Parathyroid adenoma (tissue), 2 donors: ENCODE measurements at regions not wholly inside any gene's neighbourhood (a gene's known extent, or its start where the extent isn't known, plus 50 kb on each side); places are given as distances from the start of the nearest gene placed in this dataset.

Source experiments
- H2AFZ ChIP-seq: fragments of 300-600 bp; sonication (generic); one replicate; pipeline ENCODE4 v1.7.0; 2017; ENCODE audit warnings: antibody characterized with exemption, mild to moderate bottlenecking
- H3K27ac ChIP-seq: fragments of 300-600 bp; sonication (generic); one replicate; pipeline ENCODE4 v1.7.0; 2017
- H3K27me3 ChIP-seq: fragments of 300-600 bp; sonication (generic); one replicate; pipeline ENCODE4 v1.7.0; 2017; ENCODE audit warnings: low read length; ENCODE audit not compliant: control insufficient read depth, insufficient read depth
- H3K36me3 ChIP-seq: fragments of 300-600 bp; sonication (generic); one replicate; pipeline ENCODE4 v1.7.0; 2017; ENCODE audit warnings: low read length; ENCODE audit not compliant: control insufficient read depth, insufficient read depth
- H3K4me1 ChIP-seq: fragments of 300-600 bp; sonication (generic); one replicate; pipeline ENCODE4 v1.7.0; 2017; ENCODE audit warnings: control low read depth
- H3K4me2 ChIP-seq: fragments of 300-600 bp; sonication (generic); one replicate; pipeline ENCODE4 v1.7.0; 2017; ENCODE audit warnings: low read length
- H3K4me3 ChIP-seq: fragments of 300-600 bp; sonication (generic); one replicate; pipeline ENCODE4 v1.7.0; 2017; ENCODE audit warnings: low read depth, low read length
- H3K79me2 ChIP-seq: fragments of 300-600 bp; sonication (generic); one replicate; pipeline ENCODE4 v1.7.0; 2017; ENCODE audit warnings: control low read depth
- H3K9ac ChIP-seq: fragments of 300-600 bp; sonication (generic); one replicate; pipeline ENCODE4 v1.7.0; 2017; ENCODE audit warnings: mild to moderate bottlenecking
- H3K9me3 ChIP-seq: fragments of 300-600 bp; sonication (generic); one replicate; pipeline ENCODE4 v1.7.0; 2017; ENCODE audit warnings: low read length; ENCODE audit not compliant: control insufficient read depth
- CTCF ChIP-seq: fragments of 300-600 bp; sonication (generic); IDR thresholded peaks from one replicate; pipeline ENCODE4 v1.7.0; 2017; ENCODE audit warnings: antibody characterized with exemption, mild to moderate bottlenecking
- donor health status: primary hyperparathyroidism.

DNA sequence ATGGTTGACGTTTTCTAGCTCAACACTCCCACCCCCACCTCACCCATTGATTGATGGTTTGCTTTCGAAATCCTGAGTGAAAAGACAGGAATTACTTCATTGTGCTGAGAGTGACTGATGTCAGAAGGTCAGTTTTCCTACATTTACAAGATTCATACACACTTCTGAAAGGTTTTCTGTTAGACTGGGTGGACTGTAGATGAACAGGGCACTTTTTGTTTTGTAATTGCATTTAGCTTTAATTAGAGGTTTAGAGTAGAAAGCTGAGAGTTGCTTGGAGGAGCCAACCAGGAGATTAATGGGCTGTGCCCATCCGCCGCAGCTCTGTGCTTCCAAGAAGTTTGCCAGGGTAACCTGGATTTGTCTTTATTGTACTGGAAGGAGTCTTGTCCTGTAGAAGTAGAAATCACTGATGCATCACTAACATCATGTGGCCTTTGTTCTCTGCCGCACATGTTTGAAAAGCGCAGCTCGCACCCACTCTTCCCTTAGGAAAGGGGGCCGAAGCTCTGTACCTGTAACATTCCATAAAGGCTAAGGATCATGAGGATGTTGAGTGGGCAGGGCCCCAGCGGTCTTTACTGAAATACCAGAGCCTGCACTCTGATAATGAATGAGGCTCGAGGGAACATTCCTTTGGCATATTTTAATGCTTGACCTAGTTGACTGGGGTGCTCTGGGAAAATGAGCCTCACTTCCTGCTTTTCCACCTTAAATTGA, 267.6 kb upstream of the DMRT1 start:
- H3K79me2 ChIP-seq, result no peaks in the 10 kb centered on the region
- no peak for TF ChIP-seq CTCF
- H3K27ac ChIP-seq, result no peak overlapping the region
- no peaks in the 10 kb centered on the region for H3K36me3 ChIP-seq
- no peaks in the 10 kb centered on the region for H3K4me1 ChIP-seq
- H3K9ac ChIP-seq, result no peak overlapping the region
- no peak overlapping the region for H2AFZ ChIP-seq
- no peak overlapping the region for H3K4me2 ChIP-seq
- H3K9me3 ChIP-seq, result no peaks in the 10 kb centered on the region
- H3K27me3 ChIP-seq, result no peaks in the 10 kb centered on the region
- no peak overlapping the region for H3K4me3 ChIP-seq

- H3K9ac ChIP-seq, result no peak overlapping the region
- H3K9me3 ChIP-seq, result no peaks in the 10 kb centered on the region
- no peak overlapping the region for H2AFZ ChIP-seq
- H3K4me1 ChIP-seq, result no peaks in the 10 kb centered on the region
- no peak overlapping the region for H3K4me3 ChIP-seq
- TF ChIP-seq CTCF, result no peak
- H3K4me2 ChIP-seq, result no peak overlapping the region
- H3K36me3 ChIP-seq, result no peaks in the 10 kb centered on the region
- no peak overlapping the region for H3K27ac ChIP-seq
- no peaks in the 10 kb centered on the region for H3K79me2 ChIP-seq
- H3K27me3 ChIP-seq, result no peaks in the 10 kb centered on the region
These were observed 266.4 kb upstream of the DMRT1 start for GRCh38 chr9:575139-575538.

DNA sequence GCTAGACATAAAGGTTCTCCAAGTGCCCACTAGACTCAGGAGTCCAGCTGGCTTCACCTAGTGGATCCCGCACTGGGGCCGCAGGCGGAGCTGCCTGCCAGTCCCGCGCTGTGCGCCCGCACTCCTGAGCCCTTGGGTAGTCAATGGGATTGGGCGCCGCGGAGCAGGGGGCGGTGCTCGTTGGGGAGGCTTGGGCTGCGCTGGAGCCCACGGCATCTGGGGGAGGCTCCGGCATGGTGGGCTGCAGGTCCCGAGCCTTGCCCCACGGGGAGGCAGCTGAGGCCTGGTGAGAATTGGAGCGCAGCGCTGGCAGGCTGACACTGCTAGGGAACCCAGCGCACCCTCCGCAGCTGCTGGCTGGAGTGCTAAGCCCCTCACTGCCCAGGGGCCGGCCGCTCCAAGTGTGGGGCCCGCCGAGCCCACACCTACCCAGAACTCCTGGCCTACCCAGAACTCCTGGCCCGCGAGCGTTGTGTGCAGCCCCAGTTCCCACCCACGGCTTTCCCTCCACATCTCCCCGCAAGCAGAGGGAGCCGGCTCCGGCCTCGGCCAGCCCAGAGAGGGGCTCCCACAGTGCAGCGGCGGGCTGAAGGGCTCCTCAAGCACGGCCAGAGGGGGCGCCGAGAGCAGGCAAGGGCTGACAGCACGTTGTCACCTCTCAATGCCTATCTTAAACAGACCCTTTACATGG, 260.7 kb upstream of the DMRT1 start:
- H3K4me2 ChIP-seq, result no peak overlapping the region
- no peak overlapping the region for H3K27ac ChIP-seq
- no peak for TF ChIP-seq CTCF
- no peak overlapping the region for H2AFZ ChIP-seq
- no peaks in the 10 kb centered on the region for H3K4me1 ChIP-seq
- no peaks in the 10 kb centered on the region for H3K27me3 ChIP-seq
- H3K4me3 ChIP-seq, result no peak overlapping the region
- no peak overlapping the region for H3K9ac ChIP-seq
- H3K36me3 ChIP-seq, result no peaks in the 10 kb centered on the region
- H3K79me2 ChIP-seq, result no peaks in the 10 kb centered on the region
- no peaks in the 10 kb centered on the region for H3K9me3 ChIP-seq

GRCh38 chr9:581673-582497, 259.6 kb upstream of the DMRT1 start:
- H2AFZ ChIP-seq, result no peak overlapping the region

More at GRCh38 chr9:581673-582497, 259.6 kb upstream of the DMRT1 start:
- Histone ChIP-seq H3K27ac (no peak overlapping the region), H3K4me1 (no peaks in the 10 kb centered on the region), H3K4me3 (no peak overlapping the region), H3K79me2 (no peaks in the 10 kb centered on the region), H3K4me2 (no peak overlapping the region), H3K9me3 (no peaks in the 10 kb centered on the region), H3K9ac (no peak overlapping the region), H3K27me3 (no peaks in the 10 kb centered on the region), H3K36me3 (no peaks in the 10 kb centered on the region)
- TF ChIP-seq CTCF, result no peak
